ENCODE measurements at regions not wholly inside any gene's neighbourhood (a gene's known extent, or its start where the extent isn't known, plus 50 kb on each side); places are given as distances from the start of the nearest gene placed in this dataset.
A peak's percentile ranks its signal among the peaks of the same experiment; 100 is the strongest.

DNA sequence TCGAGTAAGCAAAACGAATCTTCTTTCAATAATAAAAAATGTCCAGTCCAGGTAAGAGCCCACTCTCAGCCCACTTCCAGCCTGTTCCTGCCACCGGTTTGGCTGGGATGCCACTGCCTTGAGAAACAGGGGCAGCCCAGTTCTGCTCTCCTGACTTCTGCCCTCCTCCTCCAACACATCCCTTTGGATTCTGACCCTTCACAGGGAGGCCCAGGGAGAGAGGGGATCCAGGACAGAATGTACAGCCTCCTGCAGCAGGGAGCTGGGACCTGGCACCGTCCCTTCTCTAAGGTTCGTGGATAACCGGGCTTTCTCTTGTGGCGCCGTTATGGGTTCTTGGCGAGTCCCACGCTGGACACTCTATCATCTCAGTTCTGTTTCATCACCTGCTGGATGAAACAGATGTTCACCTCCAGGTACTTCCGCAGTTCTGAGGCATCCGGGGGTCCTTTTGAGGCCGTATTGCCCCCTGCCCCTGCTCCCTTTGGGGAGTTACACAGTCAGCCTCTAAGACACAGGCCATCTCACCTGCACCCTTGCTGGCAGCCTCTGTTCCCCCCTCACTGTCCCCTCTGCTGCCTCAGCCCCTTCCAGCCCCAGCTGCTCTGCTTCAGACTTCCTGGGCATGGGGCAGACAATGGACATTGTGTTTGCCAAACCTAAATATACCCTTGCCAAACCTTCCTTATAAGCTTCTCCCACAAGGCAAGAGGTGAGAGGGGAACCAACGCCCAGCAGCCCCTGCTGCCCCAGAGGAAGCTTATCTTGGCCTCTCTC lies 203.8 kb upstream of the ZMIZ1 start:
- Histone ChIP-seq H3K27me3 (ENCODE audit: control insufficient read depth in 3 of 3, insufficient read depth in 3 of 3, low read length in 2 of 3) (no peaks in the 10 kb centered on the region), H3K36me3 (ENCODE audit: control insufficient read depth in 4 of 4, insufficient read depth in 4 of 4, low read length in 4 of 4) (no peaks in the 10 kb centered on the region), H3K4me1 (ENCODE audit: control insufficient read depth in 5 of 5, insufficient read depth in 5 of 5, low read length in 5 of 5) (peaks cover 0 to 9% (median 0%) of the 10 kb centered on the region in 5 donors), H3K27ac (ENCODE audit: low read depth in 1 of 2, low read length in 1 of 2) (no peak overlapping the region), H3K9me3 (ENCODE audit: control insufficient read depth in 4 of 4, insufficient read depth in 3 of 4, low read length in 3 of 4) (no peaks in the 10 kb centered on the region), H3K4me3 (no peak overlapping the region), H3K9ac (ENCODE audit: insufficient read depth in 1 of 2, low read length in 2 of 2) (no peak overlapping the region)
- DNase-seq (no peak), ATAC-seq (ENCODE audit: insufficient read depth, low FRiP score) (no peak)
- TF ChIP-seq, protein P1, sequence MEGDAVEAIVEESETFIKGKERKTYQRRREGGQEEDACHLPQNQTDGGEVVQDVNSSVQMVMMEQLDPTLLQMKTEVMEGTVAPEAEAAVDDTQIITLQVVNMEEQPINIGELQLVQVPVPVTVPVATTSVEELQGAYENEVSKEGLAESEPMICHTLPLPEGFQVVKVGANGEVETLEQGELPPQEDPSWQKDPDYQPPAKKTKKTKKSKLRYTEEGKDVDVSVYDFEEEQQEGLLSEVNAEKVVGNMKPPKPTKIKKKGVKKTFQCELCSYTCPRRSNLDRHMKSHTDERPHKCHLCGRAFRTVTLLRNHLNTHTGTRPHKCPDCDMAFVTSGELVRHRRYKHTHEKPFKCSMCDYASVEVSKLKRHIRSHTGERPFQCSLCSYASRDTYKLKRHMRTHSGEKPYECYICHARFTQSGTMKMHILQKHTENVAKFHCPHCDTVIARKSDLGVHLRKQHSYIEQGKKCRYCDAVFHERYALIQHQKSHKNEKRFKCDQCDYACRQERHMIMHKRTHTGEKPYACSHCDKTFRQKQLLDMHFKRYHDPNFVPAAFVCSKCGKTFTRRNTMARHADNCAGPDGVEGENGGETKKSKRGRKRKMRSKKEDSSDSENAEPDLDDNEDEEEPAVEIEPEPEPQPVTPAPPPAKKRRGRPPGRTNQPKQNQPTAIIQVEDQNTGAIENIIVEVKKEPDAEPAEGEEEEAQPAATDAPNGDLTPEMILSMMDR (IDR thresholded peaks at IDR 0.05; ENCODE audit: control extremely low read depth, extremely low read depth) = no peak
- 88 to 91% methylated on average over 14 of the region's 14 CpGs for WGBS, 2 donors

DNA sequence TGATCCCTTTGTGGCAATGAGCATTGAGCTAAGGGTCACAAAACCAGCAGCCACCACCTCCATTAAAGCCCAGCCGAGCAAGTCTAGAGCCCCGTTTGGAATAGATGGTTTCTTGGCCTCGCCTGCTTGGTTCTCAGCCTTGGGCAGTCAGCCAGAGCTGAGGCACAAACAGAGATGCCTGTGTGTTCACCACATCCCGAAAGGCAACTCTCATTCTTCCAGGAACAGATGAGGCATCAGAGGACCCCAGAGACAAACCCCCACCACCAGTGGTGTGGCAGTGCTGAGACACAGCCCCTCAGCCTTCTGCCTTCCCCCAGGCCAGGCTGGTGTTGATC lies 203.3 kb upstream of the ZMIZ1 start:
- no peaks in the 10 kb centered on the region for H3K9me3 ChIP-seq (ENCODE audit: control insufficient read depth in 4 of 4, insufficient read depth in 3 of 4, low read length in 3 of 4)
- H3K27me3 ChIP-seq (ENCODE audit: control insufficient read depth in 3 of 3, insufficient read depth in 3 of 3, low read length in 2 of 3) = no peaks in the 10 kb centered on the region
- no peak overlapping the region for H3K4me3 ChIP-seq
- DNase-seq (peak; percentile 30 to 56 (median 35)), ATAC-seq (ENCODE audit: insufficient read depth, low FRiP score) (no peak)
- H3K9ac ChIP-seq (ENCODE audit: insufficient read depth in 1 of 2, low read length in 2 of 2) = no peak overlapping the region
- no peak overlapping the region for H3K27ac ChIP-seq (ENCODE audit: low read depth in 1 of 2, low read length in 1 of 2)
- H3K4me1 ChIP-seq (ENCODE audit: control insufficient read depth in 5 of 5, insufficient read depth in 5 of 5, low read length in 5 of 5) = peaks cover 0 to 9% (median 0%) of the 10 kb centered on the region in 5 donors
- WGBS, 2 donors = 64 to 83% methylated on average over 4 of the region's 4 CpGs
- TF ChIP-seq, protein P1 (IDR thresholded peaks at IDR 0.05; ENCODE audit: control extremely low read depth, extremely low read depth) = no peak
- H3K36me3 ChIP-seq (ENCODE audit: control insufficient read depth in 4 of 4, insufficient read depth in 4 of 4, low read length in 4 of 4) = no peaks in the 10 kb centered on the region

DNA sequence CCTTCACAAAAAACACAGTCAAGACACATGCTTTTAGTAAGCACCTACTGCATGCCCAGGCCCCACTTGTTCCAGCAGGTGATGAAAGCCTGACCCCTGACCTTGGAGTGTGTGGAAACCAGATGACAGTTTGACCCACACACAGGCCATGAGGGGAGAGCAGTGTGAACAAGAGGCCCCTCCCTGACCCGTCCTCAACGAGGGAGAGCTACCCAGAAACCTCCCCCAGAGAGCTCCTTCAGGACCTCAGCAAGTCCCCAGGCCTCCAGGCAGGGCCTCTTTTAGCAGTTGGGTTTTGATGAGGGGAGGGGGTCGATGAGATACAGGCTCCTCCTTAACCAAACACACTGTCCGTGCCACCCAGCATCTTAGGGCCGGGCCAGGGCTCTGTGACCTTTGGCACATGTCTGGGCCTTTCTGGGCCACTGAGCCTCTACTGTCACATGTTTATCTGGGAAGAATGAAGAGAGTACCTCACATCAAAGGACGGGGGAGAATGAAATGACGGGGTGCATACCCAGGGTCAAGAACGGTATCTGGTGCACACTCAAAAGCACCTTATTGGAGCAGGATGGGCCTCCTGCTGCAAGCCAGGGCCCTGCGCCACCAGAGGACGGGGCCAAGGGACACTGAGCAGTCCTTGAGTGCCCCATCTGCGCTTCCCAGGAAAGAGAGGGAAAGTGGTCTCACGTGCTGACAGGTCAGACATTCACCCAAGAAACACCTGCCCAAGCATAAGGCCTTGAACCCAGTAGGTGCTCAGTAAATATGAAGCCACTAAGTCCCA lies 202.6 kb upstream of the ZMIZ1 start:
- Histone ChIP-seq H3K9me3 (ENCODE audit: control insufficient read depth in 4 of 4, insufficient read depth in 3 of 4, low read length in 3 of 4) (no peaks in the 10 kb centered on the region), H3K4me3 (no peak overlapping the region), H3K4me1 (ENCODE audit: control insufficient read depth in 5 of 5, insufficient read depth in 5 of 5, low read length in 5 of 5) (peaks cover 0 to 9% (median 0%) of the 10 kb centered on the region in 5 donors), H3K27me3 (ENCODE audit: control insufficient read depth in 3 of 3, insufficient read depth in 3 of 3, low read length in 2 of 3) (no peaks in the 10 kb centered on the region), H3K36me3 (ENCODE audit: control insufficient read depth in 4 of 4, insufficient read depth in 4 of 4, low read length in 4 of 4) (no peaks in the 10 kb centered on the region), H3K27ac (ENCODE audit: low read depth in 1 of 2, low read length in 1 of 2) (no peak overlapping the region), H3K9ac (ENCODE audit: insufficient read depth in 1 of 2, low read length in 2 of 2) (no peak overlapping the region)
- 92 to 94% methylated on average over 12 of the region's 12 CpGs for WGBS, 2 donors
- TF ChIP-seq, protein P1 (IDR thresholded peaks at IDR 0.05; ENCODE audit: control extremely low read depth, extremely low read depth) = no peak
- DNase-seq = no peak
- ATAC-seq (ENCODE audit: insufficient read depth, low FRiP score) = no peak

Data from lung (tissue), 11 donors.